ENCODE measurements at regions not wholly inside any gene's neighbourhood (a gene's known extent, or its start where the extent isn't known, plus 50 kb on each side); places are given as distances from the start of the nearest gene placed in this dataset.

DNA sequence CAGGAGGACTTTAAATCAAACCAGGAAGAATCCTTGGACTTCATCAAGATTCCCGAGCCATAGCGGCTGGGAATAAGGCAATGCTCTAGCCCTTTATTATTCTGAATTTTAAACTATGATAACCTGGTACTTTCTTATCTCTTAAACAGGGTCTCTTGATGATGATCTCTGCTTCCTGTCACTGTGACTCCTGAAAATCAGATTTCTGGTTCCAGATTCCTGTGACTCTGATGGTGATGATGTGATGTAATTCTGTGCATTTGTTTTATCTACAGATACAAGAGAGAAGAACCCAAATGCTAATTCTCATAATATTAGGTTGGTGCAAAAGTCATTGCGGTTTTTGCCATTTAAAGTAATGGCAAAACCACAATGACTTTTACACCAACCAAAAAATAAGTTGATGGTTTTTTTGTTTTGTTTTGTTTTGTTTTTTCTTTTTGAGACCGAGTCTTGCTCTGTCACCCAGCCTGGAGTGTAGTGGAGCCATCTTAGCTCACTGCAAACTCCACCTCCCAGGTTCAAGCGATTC lies 116.3 kb upstream of the CREB1 start:
- TF ChIP-seq GATA2 (IDR thresholded peaks at IDR 0.05; ENCODE audit: low read depth, low read length): no peak; the same call in 1 of the 2 replicates
- TF ChIP-seq GATA3 (IDR thresholded peaks at IDR 0.05; ENCODE audit: low read depth, low read length): 0 out of 2 replicates have a peak, but pooled peaks have one; percentile 40

GRCh38 chr2:207416111-207416510 lies 113.7 kb upstream of the CREB1 start:
- no peak for TF ChIP-seq GATA3 (IDR thresholded peaks at IDR 0.05; ENCODE audit: low read depth, low read length)
- no peak for TF ChIP-seq GATA2 (IDR thresholded peaks at IDR 0.05; ENCODE audit: low read depth, low read length)

DNA sequence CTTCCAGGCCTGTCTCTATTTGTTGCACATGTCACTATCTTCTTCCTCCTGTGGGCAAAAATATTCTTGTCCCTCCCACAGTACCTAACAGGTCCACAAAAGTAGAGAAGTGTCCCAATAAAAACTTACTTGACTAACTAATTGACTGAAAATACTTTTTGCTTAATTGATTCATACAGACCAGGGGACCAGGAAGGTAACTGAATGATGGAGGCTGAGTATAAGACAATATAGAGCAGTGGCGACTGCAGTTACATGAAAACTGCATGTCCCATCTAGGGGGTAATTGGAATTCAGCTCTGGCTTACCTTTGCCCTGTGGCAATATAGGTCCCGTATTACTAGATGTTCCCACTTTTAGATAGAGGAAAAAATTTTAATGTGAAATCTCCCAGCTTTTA lies 112.9 kb upstream of the CREB1 start:
- TF ChIP-seq GATA3 (IDR thresholded peaks at IDR 0.05; ENCODE audit: low read depth, low read length) (no peak), GATA2 (IDR thresholded peaks at IDR 0.05; ENCODE audit: low read depth, low read length) (no peak)

DNA sequence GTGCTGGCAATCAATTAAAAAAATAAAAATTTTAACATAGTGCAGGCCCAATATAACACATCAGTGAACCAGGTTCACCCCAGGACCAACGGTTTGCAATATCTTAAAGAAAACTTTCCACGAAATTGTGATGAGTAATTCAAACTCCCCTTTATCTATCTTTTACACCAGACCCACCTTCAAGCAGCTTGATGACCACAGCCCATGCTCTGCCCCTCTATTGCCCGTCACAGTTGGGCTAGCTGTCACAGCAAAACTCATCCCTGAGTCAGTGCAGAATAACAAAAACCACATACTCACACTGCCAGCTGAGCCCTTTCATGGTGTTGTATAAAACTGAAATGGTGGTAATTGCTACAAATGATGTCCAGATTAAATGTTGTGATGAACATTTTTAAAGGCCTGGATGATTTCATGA lies 112.5 kb upstream of the CREB1 start:
- no peak for TF ChIP-seq GATA2 (IDR thresholded peaks at IDR 0.05; ENCODE audit: low read depth, low read length)
- TF ChIP-seq GATA3 (IDR thresholded peaks at IDR 0.05; ENCODE audit: low read depth, low read length): no peak

- no peak for TF ChIP-seq GATA3 (IDR thresholded peaks at IDR 0.05; ENCODE audit: low read depth, low read length)
- TF ChIP-seq GATA2 (IDR thresholded peaks at IDR 0.05; ENCODE audit: low read depth, low read length): peak; percentile 17; the same call in 1 of the 2 replicates
These were observed 111.3 kb upstream of the CREB1 start for GRCh38 chr2:207418419-207418818.

DNA sequence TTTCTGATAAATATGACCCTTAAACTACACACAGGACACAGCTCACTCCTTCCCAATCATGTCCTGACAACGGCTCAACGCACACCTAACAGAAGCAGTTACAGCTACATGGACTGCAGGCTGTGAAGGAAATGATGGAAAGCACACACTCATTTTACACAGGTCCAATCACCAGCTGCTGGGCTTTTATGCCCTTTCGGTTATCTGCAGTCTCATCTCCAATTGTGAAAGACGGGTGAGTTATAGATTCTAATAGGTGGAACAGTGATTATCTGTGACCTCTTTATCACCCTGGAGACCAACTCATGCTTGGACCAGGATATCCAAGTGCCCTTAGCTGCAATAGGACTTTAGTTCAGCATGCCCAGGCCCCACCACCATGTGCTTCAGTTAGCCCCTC lies 110.4 kb upstream of the CREB1 start:
- TF ChIP-seq GATA2 (IDR thresholded peaks at IDR 0.05; ENCODE audit: low read depth, low read length) (peak; percentile 55; the same call in 1 of the 2 replicates), GATA3 (IDR thresholded peaks at IDR 0.05; ENCODE audit: low read depth, low read length) (peak; percentile 27; the same call in 1 of the 2 replicates)

DNA sequence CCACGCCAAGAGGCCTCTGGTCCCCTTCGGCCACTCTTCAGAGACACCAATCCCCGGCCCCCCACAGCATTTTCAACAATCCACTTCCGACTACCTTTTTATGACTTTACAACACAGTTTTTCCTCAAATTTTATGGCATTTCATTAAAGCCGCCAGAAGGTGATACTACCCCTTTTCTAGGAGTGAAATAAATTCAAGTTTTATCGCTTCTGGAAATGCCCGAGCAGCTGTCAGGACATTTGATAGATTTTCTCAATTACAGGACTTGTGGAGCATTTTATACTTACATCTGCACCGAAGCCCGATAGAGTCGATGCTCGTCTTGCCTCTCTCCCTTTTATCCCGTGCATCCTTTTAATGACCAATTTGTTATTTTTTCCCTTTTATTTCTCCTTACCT lies 108.1 kb upstream of the CREB1 start:
- TF ChIP-seq GATA2 (IDR thresholded peaks at IDR 0.05; ENCODE audit: low read depth, low read length): no peak
- TF ChIP-seq GATA3 (IDR thresholded peaks at IDR 0.05; ENCODE audit: low read depth, low read length): no peak

GRCh38 chr2:207422380-207422779 lies 107.4 kb upstream of the CREB1 start:
- TF ChIP-seq GATA2 (IDR thresholded peaks at IDR 0.05; ENCODE audit: low read depth, low read length): no peak
- TF ChIP-seq GATA3 (IDR thresholded peaks at IDR 0.05; ENCODE audit: low read depth, low read length): peak; percentile 70

DNA sequence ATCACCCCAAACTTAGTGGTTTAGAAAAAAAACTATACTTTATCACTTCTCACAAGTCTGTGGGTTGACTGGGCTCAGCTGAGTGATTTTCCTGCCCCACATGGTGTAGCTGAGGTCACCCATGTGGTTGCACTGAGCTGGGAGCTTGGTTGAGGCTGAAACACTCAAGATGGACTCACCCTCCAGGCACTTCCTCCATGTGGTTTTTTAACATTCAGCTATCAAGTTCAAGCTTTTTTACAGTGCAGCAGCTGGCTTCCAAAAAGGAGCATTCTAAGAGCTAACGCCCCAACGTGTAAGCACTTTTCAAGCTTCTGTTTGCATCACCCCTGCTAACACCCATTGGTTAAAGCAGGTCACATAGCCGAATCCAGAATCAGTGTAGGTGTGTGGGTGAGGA lies 105.9 kb upstream of the CREB1 start:
- TF ChIP-seq GATA2 (IDR thresholded peaks at IDR 0.05; ENCODE audit: low read depth, low read length) (no peak), GATA3 (IDR thresholded peaks at IDR 0.05; ENCODE audit: low read depth, low read length) (no peak)

DNA sequence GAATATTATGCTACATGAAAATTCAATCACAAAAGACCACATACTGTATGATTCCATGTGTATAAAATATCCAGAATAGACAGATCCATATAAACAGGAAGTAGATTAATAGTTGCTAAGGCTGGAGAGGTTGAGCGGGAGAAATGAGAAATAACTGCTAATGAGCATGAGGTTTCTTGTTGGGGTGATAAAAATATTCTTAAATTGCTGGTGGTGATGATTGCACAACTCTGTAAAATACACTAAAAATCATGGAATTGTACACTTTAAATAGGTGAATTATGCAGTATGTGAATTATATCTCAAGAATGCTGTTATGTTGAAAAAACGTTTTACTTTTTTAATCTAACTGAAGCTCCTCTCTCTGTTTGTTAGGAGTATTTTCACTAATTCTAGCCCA lies 101.8 kb upstream of the CREB1 start:
- TF ChIP-seq GATA2 (IDR thresholded peaks at IDR 0.05; ENCODE audit: low read depth, low read length) (no peak), GATA3 (IDR thresholded peaks at IDR 0.05; ENCODE audit: low read depth, low read length) (no peak)

DNA sequence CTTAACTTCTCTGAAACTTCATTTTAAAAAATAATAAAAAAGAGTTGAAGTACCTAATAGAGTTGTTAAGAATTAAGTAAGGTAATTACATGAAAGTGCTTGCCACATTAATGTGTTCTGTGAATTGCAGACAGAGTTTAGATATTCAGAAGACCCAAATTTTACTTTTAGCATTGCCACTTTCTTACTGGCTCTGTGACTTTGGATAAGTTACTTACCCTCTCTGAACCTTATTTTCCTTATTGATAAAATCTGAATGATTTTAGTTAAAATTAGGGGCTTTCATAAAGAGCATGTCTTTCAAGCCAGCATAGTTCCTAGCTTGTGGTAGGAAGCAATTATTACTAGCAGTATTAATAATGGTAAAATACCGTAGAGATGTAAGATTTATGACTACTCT lies 101.2 kb upstream of the CREB1 start:
- TF ChIP-seq GATA3 (IDR thresholded peaks at IDR 0.05; ENCODE audit: low read depth, low read length): no peak
- no peak for TF ChIP-seq GATA2 (IDR thresholded peaks at IDR 0.05; ENCODE audit: low read depth, low read length)

DNA sequence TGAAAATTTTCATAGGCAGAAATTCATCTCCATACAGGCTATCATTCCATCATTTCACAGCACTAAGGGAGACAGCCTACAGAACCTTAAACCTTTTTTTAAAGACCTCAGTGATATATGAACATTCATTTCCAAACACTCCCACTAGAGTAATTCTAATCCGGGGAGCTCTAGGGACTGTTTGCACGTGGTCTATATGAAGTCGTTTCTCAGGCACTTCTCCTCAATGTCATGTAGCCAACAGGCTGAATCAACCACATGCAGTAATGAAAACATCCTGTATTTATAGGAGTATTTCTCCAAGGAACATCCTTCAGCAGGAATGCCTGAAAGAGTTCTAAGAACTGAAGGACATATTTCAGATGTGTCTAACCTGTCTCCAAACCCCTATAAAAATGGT lies 97.3 kb upstream of the CREB1 start:
- TF ChIP-seq GATA2 (IDR thresholded peaks at IDR 0.05; ENCODE audit: low read depth, low read length) (no peak), GATA3 (IDR thresholded peaks at IDR 0.05; ENCODE audit: low read depth, low read length) (no peak)

- TF ChIP-seq GATA3 (IDR thresholded peaks at IDR 0.05; ENCODE audit: low read depth, low read length) (no peak), GATA2 (IDR thresholded peaks at IDR 0.05; ENCODE audit: low read depth, low read length) (no peak)
These were observed 95.5 kb upstream of the CREB1 start for GRCh38 chr2:207434306-207434705.

GRCh38 chr2:207434899-207435465 lies 94.8 kb upstream of the CREB1 start:
- TF ChIP-seq GATA2 (IDR thresholded peaks at IDR 0.05; ENCODE audit: low read depth, low read length) (no peak), GATA3 (IDR thresholded peaks at IDR 0.05; ENCODE audit: low read depth, low read length) (no peak)

DNA sequence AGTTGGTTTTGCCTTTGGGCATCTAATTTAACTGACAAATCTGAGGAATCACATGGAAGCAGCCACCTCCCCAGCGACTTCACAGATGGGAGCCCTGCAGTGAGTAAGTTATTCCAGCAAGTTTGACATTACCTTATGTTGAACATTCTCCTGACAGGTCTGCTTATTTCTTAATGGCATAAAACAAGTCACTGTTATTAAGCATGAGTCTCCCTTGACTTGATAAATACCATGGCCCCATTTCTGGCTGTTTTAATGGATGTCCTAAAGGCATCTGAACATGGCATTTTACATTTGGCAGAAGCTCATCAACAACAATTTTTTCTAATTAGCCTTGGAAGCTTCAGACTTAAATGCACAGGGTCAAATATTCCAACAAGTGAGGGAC lies 92.6 kb upstream of the CREB1 start:
- TF ChIP-seq GATA3 (IDR thresholded peaks at IDR 0.05; ENCODE audit: low read depth, low read length) (no peak), GATA2 (IDR thresholded peaks at IDR 0.05; ENCODE audit: low read depth, low read length) (peak; percentile 47)
